ENCODE measurements at regions not wholly inside any gene's neighbourhood (a gene's known extent, or its start where the extent isn't known, plus 50 kb on each side); places are given as distances from the start of the nearest gene placed in this dataset.

DNA sequence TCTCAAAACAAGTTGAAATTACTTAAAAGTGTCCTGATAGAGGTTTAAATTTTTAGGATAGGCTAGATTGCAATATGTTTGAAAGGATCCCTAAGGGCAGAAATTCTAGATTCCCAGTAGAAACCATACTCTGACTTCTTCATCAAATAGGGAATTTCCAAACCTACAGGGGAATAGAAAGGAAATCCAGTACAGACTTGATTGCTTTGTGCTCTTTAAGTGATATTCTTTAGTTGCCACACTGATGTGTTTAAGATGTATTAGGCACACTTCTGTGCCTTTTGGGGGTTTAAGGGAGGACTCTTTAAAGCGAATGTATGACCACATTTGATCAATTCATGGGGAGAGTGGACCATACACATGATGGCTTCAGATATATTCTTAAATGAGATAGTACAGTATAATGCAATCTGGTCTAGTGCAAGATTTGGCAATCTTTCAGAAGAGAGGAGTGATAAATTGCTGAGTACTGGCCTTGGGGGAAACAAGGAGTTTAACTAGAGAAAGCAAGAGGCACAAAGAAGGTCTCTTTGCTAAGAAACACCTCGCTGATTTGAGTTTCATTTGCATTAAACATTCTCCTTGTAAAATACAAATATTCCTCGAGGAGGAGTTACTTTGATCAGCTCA is 268.8 kb upstream of the NR5A2 start:
- Mint-ChIP-seq H3K4me1 (ENCODE audit: low read depth, unreplicated experiment) (peaks cover 7% of the 10 kb centered on the region), H3K27me3 (ENCODE audit: low read depth, unreplicated experiment) (no peaks in the 10 kb centered on the region), H3K9me3 (ENCODE audit: unreplicated experiment) (no peaks in the 10 kb centered on the region), H3K27ac (ENCODE audit: unreplicated experiment) (no peak overlapping the region), H3K36me3 (ENCODE audit: low read depth, unreplicated experiment) (no peaks in the 10 kb centered on the region), H3K4me3 (ENCODE audit: unreplicated experiment) (no peak overlapping the region)
- Histone ChIP-seq H3K9me3 (ENCODE audit: insufficient read depth, low read depth, low read length) (no peaks in the 10 kb centered on the region), H3K27me3 (ENCODE audit: insufficient read depth, low read length) (no peaks in the 10 kb centered on the region), H3K9ac (ENCODE audit: low read length) (no peak overlapping the region), H2AFZ (ENCODE audit: low read depth, low read length) (no peak overlapping the region), H3K79me2 (ENCODE audit: insufficient read depth, low read length) (no peaks in the 10 kb centered on the region), H3K4me1 (ENCODE audit: insufficient read depth, low read length) (peaks cover 8% of the 10 kb centered on the region), H3K4me2 (ENCODE audit: low read length) (peak overlapping the region; percentile 43), H3K36me3 (ENCODE audit: insufficient read depth, low read length) (no peaks in the 10 kb centered on the region), H3K27ac (ENCODE audit: low read depth, low read length) (no peak overlapping the region), H3K4me3 (ENCODE audit: insufficient read depth, low read depth, low read length) (no peak overlapping the region), H4K20me1 (ENCODE audit: insufficient read depth, low read length) (no peaks in the 10 kb centered on the region)
- FAIRE-seq: no peak
- DNase-seq (ENCODE audit: low read depth): no peak
- TF ChIP-seq EZH2 (IDR thresholded peaks at IDR 0.05; ENCODE audit: insufficient read depth, low read length) (no peak), CTCF (IDR thresholded peaks at IDR 0.05; ENCODE audit: insufficient read depth, low read depth, low read length) (no peak)

- H3K4me1 Mint-ChIP-seq (ENCODE audit: low read depth, unreplicated experiment): peaks cover 7% of the 10 kb centered on the region
- peaks cover 8% of the 10 kb centered on the region for H3K4me1 ChIP-seq (ENCODE audit: insufficient read depth, low read length)
- H3K27ac Mint-ChIP-seq (ENCODE audit: unreplicated experiment): peak overlapping the region; percentile 53
- no peaks in the 10 kb centered on the region for H4K20me1 ChIP-seq (ENCODE audit: insufficient read depth, low read length)
- no peak overlapping the region for H3K27ac ChIP-seq (ENCODE audit: low read depth, low read length)
- H3K4me3 ChIP-seq (ENCODE audit: insufficient read depth, low read depth, low read length): no peak overlapping the region
- TF ChIP-seq EZH2 (IDR thresholded peaks at IDR 0.05; ENCODE audit: insufficient read depth, low read length): no peak
- no peak for TF ChIP-seq CTCF (IDR thresholded peaks at IDR 0.05; ENCODE audit: insufficient read depth, low read depth, low read length)
- no peak overlapping the region for H3K9ac ChIP-seq (ENCODE audit: low read length)
- no peaks in the 10 kb centered on the region for H3K27me3 Mint-ChIP-seq (ENCODE audit: low read depth, unreplicated experiment)
- H3K9me3 Mint-ChIP-seq (ENCODE audit: unreplicated experiment): no peaks in the 10 kb centered on the region
- no peaks in the 10 kb centered on the region for H3K36me3 ChIP-seq (ENCODE audit: insufficient read depth, low read length)
- no peaks in the 10 kb centered on the region for H3K27me3 ChIP-seq (ENCODE audit: insufficient read depth, low read length)
- FAIRE-seq (no peak), DNase-seq (ENCODE audit: low read depth) (peak; percentile 43)
- H3K4me3 Mint-ChIP-seq (ENCODE audit: unreplicated experiment): no peak overlapping the region
- peak overlapping the region; percentile 43 for H3K4me2 ChIP-seq (ENCODE audit: low read length)
- H3K9me3 ChIP-seq (ENCODE audit: insufficient read depth, low read depth, low read length): no peaks in the 10 kb centered on the region
- H3K79me2 ChIP-seq (ENCODE audit: insufficient read depth, low read length): no peaks in the 10 kb centered on the region
- H2AFZ ChIP-seq (ENCODE audit: low read depth, low read length): no peak overlapping the region
- no peaks in the 10 kb centered on the region for H3K36me3 Mint-ChIP-seq (ENCODE audit: low read depth, unreplicated experiment)
These were observed 268.2 kb upstream of the NR5A2 start for GRCh38 chr1:199759268-199759730.

GRCh38 chr1:199762572-199762971 is 264.9 kb upstream of the NR5A2 start:
- no peaks in the 10 kb centered on the region for H3K79me2 ChIP-seq (ENCODE audit: insufficient read depth, low read length)
- no peak overlapping the region for H3K27ac ChIP-seq (ENCODE audit: low read depth, low read length)
- H3K9me3 Mint-ChIP-seq (ENCODE audit: unreplicated experiment): peaks cover 7% of the 10 kb centered on the region
- no peak overlapping the region for H3K27ac Mint-ChIP-seq (ENCODE audit: unreplicated experiment)
- H2AFZ ChIP-seq (ENCODE audit: low read depth, low read length): no peak overlapping the region
- no peaks in the 10 kb centered on the region for H3K36me3 ChIP-seq (ENCODE audit: insufficient read depth, low read length)
- no peak overlapping the region for H3K9ac ChIP-seq (ENCODE audit: low read length)
- DNase-seq (ENCODE audit: low read depth): no peak
- H4K20me1 ChIP-seq (ENCODE audit: insufficient read depth, low read length): no peaks in the 10 kb centered on the region
- no peak overlapping the region for H3K4me3 Mint-ChIP-seq (ENCODE audit: unreplicated experiment)
- no peak overlapping the region for H3K4me3 ChIP-seq (ENCODE audit: insufficient read depth, low read depth, low read length)
- H3K4me2 ChIP-seq (ENCODE audit: low read length): no peak overlapping the region
- peaks cover 7% of the 10 kb centered on the region for H3K4me1 Mint-ChIP-seq (ENCODE audit: low read depth, unreplicated experiment)
- FAIRE-seq: no peak
- TF ChIP-seq EZH2 (IDR thresholded peaks at IDR 0.05; ENCODE audit: insufficient read depth, low read length) (no peak), CTCF (IDR thresholded peaks at IDR 0.05; ENCODE audit: insufficient read depth, low read depth, low read length) (no peak)
- H3K36me3 Mint-ChIP-seq (ENCODE audit: low read depth, unreplicated experiment): peaks cover 1% of the 10 kb centered on the region
- no peaks in the 10 kb centered on the region for H3K27me3 Mint-ChIP-seq (ENCODE audit: low read depth, unreplicated experiment)
- H3K27me3 ChIP-seq (ENCODE audit: insufficient read depth, low read length): no peaks in the 10 kb centered on the region
- H3K4me1 ChIP-seq (ENCODE audit: insufficient read depth, low read length): peaks cover 8% of the 10 kb centered on the region
- H3K9me3 ChIP-seq (ENCODE audit: insufficient read depth, low read depth, low read length): no peaks in the 10 kb centered on the region

All from astrocyte (in vitro differentiated cells and primary cell).